ENCODE measurements at regions not wholly inside any gene's neighbourhood (a gene's known extent, or its start where the extent isn't known, plus 50 kb on each side); places are given as distances from the start of the nearest gene placed in this dataset.

DNA sequence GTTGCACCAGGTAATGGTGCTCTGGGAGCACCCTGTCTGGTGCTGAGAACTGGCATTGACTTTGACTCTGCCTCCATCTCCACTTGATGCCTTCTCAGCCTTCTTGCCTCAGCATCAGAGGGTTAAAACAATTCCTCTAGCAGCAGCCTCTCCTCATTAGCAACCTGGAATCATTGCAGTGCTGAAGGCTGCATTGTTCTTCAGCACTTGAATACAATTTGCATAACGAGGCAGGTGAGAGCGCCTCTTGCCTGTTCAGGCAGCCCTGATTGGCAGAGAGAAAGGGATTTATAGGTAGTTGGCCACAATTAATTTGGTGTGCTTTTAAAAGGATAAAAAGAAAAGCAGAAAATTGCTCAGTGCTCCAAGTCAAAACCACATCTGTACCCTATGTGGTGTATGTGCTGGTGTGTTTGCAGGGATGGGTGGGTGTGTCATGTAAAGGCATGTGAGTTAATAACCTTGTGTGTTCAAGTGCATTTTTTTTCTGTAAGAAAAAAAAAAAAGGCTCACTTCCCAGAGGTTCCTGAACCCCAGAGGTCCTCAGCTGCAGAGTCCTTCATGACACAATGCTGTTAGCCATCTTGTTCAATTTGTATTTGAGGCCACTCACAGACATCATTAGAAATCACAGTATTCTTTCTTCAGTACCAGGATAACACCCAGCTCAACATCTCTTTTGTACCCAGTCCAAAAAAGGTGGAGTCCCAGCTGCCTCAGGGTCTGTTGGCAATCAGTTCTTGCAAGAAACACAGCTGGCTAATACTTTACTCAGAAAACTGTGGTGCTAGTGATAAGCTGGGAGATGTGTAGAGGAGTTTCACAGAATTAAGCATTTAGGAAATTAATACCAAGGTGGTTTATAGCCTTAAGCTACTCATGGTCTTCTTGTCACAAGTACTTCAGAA, 385.6 kb downstream of the GRIN2B start:
- no peak for DNase-seq (ENCODE audit: low read depth in 2 of 2)

DNA sequence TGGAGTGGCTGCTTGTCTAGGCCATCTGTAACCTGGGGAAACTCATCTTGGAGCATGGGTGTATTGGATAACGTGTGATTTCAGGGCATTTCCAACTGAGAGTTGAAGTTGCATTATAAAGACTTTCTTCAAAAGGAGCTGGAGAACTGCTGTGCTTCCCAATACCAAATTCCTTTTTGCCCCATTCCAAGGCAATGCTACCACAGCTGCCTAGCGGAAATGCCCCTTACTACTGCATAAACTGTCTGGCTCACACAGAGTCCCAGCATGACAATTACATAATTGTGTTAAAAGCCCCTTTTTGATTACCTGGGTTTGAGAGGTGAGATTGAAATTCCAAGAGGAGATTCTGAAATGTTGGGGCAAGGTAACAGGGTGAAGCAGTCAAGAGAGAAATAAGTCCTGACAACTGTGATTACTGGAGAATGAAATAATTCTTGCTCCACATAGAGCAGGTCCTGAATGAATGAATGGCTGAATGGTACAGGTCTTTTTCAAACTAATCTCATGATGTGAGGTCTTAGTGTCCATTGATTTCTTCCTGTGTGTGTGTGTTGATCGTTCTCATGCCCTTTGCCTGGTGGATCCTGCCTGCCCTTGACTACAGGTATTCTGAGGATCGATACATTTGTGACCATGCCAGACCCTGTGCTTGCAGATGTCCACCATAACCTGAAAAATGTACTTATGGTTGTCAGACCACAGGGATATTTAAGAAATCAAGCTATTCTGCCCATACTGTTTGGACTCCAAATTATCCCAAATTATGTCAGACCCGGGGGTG, 386.5 kb downstream of the GRIN2B start:
- no peak for DNase-seq (ENCODE audit: low read depth in 2 of 2)

DNA sequence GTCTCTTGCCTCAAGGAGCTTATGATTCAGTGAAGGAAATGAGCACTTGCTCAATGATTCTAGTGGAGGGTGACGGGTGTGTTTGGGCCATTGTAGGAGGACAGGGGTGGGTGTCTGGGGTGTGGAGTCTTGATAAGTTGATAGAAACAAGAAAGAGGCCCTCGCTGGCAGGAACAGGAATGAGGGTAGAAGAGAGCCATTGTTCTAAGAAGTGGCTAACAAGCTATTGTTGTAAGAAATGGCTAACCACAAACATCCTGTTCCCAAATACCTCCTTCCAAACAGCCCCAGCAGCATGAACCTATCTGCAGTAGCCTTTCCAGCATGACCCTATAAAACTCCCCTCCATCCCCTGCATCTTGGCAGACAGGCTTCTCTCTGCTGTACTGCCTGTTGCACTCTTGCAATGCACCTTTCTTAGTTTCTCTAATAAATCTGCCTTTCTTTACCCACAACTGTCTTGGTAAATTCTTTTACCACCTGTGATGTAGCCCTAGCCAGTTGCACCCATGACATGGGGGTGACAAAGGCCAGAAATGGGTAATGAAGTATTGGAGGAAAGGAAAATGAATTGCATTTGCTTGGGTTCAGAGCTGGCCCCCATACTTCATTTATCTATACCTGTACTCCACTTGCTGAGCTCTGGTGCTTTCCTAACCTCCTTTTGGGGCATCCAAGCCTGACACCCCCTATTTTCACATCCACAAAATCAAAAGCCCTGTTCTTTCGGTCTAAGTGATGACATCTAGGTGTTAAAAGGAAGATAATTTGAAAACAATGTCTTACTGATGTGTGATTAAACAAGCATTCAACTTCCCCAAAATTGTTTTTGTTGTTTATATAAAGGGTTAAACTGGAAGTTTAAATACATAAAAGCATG, 389.1 kb downstream of the GRIN2B start:
- DNase-seq (ENCODE audit: low read depth in 2 of 2): no peak

DNA sequence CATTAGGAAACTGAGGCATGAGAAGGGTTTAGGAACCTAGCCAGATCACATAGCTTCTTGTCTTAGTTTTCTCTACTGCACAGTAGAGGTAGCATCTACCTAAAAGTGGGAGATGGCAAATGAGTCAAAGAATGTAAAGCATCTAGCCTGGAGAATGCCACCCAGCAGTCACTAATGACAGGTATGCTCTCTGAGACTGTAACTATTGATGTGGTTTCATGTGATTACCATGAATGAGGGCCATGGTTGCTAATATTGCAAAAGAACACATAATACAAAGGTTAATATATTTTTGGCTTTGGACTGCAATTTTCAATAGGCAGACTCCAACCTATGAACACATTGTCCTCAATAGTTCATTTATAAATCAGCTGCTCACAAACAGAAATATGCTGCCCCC, 389.9 kb downstream of the GRIN2B start:
- no peak for DNase-seq (ENCODE audit: low read depth in 2 of 2)

DNA sequence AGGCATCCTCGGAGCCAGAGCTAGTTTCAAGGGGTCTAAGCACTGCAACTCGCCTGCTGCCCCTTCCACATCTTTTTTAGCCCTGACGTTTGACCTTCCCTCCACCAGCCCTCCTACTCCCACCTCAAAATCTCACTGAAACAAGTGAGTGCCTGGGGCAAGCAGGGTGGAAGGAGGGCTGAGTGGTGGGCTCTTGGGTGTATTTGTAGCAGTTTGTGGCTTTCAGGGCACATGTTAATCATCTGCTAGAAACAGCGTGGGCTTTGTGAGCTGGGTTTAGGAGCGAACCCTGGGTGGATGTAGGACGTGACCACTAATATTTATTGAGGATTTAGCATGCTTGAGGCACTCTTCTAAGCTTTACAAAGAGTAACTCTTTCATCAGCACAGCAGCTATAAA, 390.3 kb downstream of the GRIN2B start:
- DNase-seq (ENCODE audit: low read depth in 2 of 2): no peak

DNA sequence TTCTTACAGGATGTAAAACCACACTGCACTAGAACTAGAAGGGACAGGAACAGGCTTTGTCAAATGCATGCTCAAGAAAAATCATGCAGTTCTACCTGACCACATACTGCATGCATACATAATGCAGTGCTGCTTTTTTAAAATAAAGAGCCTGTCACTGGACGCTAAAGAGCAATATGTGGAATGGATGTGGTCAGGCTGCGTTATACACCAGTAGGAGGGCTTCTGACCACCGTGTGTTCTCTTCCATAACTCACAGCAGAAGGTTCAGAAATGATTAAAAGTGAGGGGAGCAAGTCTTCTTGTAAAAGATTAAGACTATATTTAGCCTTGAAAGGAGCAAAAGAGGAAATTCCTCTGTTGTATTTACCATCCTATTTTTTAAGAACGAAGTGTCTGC, 392.0 kb downstream of the EMP1 start:
- DNase-seq (ENCODE audit: low read depth in 2 of 2): no peak

DNA sequence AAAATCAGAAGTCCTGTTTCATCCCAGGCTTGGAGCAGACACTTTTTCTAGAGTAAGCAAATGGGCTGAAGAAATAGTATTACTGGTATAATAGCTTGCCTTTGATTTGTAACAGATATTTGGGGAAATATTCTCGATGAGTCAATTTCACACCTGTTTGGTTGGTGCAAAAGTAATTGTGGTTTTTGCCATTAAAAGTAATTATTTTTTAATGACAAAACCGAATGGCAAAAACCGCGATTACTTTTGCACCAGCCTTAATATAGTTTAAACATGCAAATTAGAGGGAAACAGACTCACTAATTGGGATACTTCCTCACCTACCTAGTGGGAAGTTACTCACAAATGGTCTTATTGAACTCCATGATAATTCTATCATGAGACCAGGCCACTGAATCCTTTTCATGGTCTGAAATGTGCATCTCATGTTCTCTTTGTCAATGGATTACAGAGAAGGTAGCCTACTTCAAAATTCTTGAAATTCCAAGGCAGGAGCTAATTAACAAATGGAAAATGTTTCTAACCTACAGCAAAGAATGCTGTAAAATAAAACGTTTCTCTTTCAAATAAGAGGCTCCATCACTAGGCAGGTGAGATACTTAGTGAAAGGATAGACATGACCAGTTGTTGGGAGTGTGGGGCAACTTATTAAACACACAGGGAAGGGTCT, 391.3 kb downstream of the EMP1 start:
- DNase-seq (ENCODE audit: low read depth in 2 of 2): no peak

DNA sequence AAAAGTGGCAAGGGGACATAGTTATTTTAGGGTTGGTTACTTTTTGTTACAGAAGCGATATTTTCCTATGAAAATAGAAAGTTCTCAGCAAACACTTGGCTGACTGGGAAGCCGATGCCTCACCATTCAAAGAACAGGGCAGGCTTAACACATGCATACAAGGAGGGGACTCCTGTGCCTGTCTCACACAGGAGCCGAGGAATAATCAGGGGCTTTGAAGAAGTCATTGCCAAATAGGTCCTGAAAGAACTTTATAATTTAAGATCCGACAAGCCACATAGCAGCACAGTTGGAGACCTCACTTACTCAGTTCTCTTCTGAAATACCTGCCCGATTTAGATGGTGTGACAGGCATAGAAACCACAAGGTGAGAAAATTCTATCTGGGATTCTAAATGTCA, 389.8 kb downstream of the EMP1 start:
- no peak for DNase-seq (ENCODE audit: low read depth in 2 of 2)

DNA sequence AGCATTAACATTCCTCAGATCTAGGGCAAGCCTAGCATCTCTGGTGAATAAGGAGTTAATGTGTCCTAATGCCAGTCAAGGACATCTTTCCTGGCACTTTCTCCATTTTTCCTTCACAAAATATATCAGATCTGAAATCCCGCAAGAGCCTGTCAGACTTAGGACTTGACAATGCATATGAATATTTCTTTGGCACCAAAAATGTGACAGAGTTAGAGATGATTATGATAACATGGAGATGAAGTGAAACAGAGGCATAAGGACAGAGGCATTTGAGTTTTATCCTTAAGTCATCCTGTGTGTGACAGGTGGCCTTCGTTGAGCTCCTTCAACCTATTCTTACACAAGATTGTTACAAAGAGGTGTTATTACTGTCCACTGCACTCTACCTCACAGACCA, 388.0 kb downstream of the EMP1 start:
- DNase-seq (ENCODE audit: low read depth in 2 of 2): no peak

DNA sequence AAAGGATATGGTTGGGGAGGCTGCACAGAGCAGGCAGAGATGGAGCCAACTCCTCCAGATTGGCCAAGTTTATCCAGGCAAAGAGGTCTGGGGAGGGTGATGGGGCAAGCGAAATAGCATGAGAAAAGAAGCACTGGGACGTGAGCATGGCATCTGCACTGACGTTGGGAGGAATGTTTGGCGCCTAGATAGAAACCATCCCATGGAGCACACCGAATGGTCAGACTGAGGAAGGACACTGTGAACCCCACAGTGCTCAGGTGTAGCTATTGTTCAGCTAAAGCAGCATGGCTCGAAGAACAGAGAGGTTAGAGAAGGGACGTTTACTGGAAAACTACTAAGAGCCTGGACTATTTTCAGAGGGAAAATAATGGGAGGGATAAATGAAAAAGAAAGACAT, 387.1 kb downstream of the EMP1 start:
- DNase-seq (ENCODE audit: low read depth in 2 of 2): no peak

DNA sequence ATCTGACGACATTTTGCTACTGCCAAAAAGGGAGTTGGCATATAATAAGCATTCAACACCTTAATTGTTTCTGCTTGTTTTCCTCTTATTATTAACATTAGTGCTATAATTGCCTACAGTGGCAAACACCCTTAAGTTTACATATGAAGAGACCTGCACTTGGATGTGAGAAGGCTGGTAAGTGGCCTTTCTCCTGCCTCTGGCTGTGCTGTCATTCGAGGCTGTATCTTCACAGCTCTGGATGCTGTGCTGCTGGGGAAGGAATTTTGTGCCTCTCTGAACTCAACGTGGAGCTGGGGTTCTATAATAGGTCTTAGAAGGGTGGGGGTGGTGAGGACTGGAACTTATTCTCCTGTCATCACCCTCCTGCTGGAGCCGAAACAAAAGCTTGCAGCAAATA, 385.9 kb downstream of the EMP1 start:
- DNase-seq (ENCODE audit: low read depth in 2 of 2): no peak

DNA sequence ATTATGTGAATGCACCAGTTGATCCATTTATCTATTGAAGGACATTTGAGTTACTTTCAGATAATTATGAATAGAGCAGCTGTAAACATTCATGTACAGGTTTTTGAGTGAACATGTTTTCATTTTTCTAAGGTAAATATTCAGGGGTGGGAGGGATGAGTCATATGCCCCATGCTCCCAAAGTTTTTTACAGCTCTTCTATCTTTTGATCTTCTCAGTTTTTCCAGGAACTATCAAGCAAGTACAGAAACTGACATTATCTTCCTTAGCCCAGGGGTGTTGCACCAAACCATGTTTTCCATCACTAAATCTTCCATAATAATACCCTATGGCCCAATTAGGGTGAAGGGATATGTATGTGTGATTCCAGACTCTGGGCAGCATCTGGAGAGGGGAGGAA, 384.5 kb downstream of the EMP1 start:
- no peak for DNase-seq (ENCODE audit: low read depth in 2 of 2)

DNA sequence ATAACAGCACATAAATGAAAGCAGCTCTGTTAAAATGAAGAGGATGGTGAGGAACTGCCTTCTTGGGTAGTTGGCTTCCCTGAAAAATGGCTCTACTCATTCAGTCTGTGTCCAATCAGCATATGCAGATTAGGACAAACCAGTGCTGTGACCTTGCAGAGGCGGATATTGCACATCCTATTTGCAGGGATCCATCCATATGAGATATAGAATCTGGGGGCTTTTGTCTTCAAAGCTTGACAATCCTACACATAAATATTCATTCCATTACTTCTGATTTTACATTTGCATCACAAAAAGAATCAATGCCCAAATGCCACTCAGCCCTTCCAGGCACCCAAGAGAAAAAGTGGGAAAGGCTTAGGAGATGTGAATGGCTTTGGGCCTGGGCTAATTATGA, 383.7 kb downstream of the EMP1 start:
- DNase-seq (ENCODE audit: low read depth in 2 of 2): no peak

DNA sequence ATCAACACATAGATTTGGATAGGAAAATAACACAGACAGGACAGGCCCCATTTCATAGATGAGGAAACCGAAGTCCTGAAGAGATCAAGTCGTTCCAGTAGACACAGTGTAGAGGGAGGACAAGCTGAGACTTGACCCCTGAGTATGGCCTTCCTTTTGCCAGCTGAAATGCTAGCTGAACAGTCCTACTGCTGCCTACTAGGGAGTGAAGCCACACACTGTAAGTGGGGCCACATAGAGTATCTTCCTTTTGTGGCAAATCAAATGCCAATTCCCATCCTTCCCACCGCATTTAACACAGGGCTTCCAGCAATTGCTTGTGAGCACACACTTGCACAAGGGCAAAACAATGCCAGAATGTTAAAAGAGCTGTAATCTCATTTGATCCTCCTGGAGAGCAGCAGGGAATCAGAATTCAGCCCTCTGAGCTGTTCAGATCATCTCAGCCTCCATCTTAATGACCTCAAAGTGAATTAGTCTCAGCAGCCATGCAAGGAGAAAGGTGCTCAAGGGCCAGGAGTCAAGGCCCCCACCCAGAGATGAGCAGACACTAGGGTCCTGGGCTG, 380.5 kb downstream of the EMP1 start:
- no peak for DNase-seq (ENCODE audit: low read depth in 2 of 2)

DNA sequence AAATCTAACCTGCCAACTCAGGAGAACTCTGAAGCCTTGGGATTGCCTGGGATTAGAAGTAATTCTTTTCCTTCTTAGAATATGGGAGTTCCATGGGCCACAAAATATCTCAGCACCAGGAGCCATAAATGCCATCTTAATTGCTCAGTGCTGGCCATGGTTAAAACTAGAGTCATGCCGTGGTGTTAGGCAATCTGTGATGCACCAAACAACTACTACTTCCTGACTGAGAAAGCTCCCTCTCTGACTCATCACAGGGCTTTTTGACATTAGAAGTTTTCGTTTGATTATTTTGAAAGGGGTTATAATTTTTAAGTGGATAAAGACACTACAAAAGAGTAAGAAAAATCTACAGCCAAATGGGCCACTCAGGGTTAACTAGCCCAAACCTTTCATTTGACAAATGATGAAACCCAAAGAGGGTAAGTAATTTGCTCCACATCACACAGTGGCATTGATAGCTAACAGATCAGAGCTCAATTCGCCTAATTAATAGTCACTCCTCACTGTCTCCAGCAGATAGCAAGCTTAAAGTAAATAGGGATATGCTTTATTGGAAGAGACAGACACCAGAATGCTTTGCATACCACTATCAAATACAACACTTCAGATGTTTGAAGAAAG, 377.3 kb downstream of the EMP1 start:
- DNase-seq (ENCODE audit: low read depth in 2 of 2): no peak

DNA sequence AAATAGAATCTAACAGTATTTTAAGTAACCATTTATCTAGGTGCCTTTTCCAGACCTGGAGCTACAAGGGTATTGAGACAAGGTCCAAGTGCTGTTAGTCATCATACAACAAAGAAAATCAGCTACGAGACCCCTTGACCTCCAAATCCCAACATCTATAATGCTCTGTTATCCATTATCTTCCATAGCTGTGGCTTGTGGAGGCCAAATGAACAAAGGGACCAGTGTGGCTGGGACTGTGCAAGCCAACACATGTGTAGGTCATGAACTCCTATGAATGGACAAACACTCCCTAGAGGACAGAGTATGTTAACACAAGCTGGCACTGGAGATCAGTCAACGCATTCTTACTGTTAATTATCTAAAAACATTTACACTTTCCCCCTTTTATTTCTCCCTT, 374.5 kb downstream of the EMP1 start:
- no peak for DNase-seq (ENCODE audit: low read depth in 2 of 2)

DNA sequence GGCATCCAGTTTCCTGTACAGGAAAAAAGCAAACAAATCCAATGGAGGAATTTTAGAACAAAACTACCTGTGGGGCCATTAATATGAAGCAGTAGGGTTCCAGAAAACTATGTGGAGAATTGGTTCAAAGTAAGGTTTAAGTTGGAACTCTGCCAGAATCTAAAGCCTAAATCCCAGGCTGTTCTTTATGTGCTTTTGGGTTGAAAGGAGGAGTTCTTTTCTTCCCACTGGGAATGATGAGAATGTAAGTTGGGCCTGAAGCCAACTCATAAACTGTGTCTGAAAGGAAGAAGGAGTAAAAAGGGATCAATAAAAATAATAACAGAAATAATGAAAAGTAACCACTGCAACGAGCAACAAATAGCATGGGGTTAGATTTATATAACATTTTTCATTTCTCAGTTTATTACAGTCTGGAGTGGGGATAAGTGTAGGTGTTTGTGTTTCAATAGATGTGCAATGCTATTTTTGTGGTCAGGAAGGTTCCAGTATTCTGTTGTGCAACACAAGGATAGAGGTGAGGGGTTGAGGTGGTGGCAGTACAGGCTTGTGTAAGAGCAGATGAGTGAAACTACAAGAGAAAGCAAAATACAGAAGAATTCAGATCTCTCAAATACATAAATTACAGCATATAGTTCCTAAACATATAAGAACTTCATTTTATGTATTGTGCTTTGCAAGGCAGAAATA, 373.6 kb downstream of the EMP1 start:
- no peak for DNase-seq (ENCODE audit: low read depth in 2 of 2)

DNA sequence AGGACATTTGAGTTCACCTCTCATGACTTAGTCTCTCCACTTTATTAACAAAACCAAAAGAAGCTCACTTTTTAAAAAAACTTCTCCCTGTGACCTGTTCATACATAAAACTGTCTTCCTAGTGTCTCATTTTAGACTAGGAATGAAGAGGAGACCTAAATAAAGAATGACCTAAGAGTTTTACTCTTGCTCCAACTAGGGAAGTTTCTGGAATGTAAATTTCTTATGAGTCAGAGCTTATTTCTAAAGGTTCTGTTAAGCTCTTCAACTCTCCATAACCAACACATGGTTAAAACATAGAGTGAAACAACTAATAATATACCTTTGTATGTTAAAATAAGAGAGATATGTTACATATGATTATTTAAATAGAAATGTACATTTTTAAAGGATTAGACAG, 369.8 kb downstream of the EMP1 start:
- DNase-seq (ENCODE audit: low read depth in 2 of 2): no peak

DNA sequence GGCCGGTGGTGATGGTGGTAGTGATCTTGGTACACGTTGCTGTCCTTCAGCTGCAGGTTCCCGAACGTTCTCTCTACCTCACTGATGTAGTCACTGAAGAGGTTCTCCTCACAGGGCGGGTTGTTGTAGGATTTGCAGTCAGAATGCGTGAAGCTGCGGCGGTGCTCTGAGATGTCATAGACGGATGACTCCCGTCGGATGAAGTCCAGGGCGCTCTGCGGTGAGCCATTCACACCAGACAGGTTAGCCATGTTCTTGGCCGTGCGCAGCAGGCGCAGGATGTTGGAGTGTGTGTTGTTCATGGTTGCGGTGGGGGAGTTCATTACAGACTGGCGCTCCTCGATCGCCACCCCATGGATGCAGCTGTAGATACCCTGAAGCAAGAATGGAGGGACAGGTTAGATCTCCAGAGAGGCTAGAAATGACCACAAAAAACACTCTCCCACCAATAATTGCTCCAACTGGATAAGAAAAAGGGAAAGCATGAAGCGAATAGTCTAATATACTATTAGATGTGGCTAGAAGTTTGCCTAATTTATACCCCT, 367.8 kb downstream of the EMP1 start:
- no peak for DNase-seq (ENCODE audit: low read depth in 2 of 2)

DNA sequence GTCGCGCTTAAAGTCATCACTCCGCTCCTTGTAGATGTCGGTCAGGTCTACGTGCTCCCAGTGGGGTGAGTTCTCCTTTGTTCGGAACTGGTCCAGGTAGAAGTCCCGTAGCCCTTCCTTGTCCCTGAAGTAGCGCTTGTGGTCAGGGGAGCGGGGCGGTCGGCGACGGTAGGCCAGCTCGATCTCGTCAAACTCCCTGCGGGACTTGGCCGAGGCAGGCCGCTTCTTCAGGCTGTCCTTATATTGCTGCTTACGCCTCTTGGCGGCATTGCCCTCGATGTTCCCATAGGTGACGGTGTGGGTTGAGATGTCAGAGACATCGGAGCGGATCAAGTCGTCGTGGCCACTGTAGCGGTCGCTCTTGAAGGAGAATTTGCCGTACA, 367.2 kb downstream of the EMP1 start:
- no peak for DNase-seq (ENCODE audit: low read depth in 2 of 2)

All from stimulated activated CD8-positive, alpha-beta memory T cell treated with anti-CD3 and anti-CD28 coated beads, Interleukin-2, amount 100 ng/mL, for 48 hours (primary cell).